ENCODE measurements at regions not wholly inside any gene's neighbourhood (a gene's known extent, or its start where the extent isn't known, plus 50 kb on each side); places are given as distances from the start of the nearest gene placed in this dataset.

DNA sequence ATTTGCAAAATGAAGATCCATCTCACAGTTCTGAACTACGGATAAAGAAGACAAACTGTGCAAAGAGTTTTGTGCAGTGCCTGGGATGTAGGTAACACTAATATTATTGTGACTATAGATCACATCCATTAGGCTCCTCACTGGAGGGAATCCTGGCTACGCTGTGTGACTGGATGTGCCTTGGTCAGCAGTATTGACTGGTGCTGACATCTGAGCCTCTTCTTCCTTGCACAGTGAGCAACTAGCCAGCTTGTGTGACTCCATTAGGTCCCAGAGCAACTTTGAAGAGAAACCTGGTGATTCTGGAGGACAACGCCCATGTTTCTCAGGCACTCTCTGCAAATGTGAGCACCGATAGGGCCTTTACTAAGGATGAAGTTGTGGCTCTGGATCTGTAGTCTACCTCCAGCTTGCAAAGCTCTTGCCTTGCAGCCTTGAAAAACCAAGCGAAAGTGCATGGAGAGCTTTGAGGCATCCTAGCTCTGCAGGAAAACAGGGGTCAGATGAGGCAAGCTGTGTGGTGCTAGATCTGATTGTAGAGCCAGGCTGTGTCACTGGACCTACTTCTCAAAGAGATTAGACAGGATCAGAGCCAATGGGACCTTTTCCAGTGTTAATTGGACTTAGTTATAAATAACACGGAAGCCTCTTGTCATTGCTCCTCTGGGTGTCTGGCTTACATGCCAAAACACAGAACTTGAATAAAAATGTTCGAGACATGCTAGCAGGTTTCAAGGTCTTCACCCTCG, 303.6 kb upstream of the LYZL1 start:
- H4K20me1 ChIP-seq (replicated peaks; ENCODE audit: insufficient read depth) = no peaks in the 10 kb centered on the region
- no peaks in the 10 kb centered on the region for H3K79me2 ChIP-seq (replicated peaks; ENCODE audit: insufficient read depth)
- DNase-seq (ENCODE audit: low spot score) (no peak), ATAC-seq (no peak)
- no peak overlapping the region for H3K4me2 ChIP-seq
- H3K4me1 Mint-ChIP-seq = peaks cover 4% of the 10 kb centered on the region
- no peak overlapping the region for H3K27ac ChIP-seq (ENCODE audit: low read depth)
- H3K4me3 Mint-ChIP-seq = no peak overlapping the region
- H3K9me2 ChIP-seq (ENCODE audit: insufficient read depth) = peaks cover 6% of the 10 kb centered on the region; the same call in 1 of the 2 replicates
- H3K27me3 ChIP-seq (ENCODE audit: insufficient read depth) = no peaks in the 10 kb centered on the region
- H3K27ac Mint-ChIP-seq = no peak overlapping the region
- 0 out of 2 replicates have a peak overlapping the region, but pooled peaks have one; percentile 38 for H2AFZ ChIP-seq
- no peaks in the 10 kb centered on the region for H3K9me3 Mint-ChIP-seq
- no peaks in the 10 kb centered on the region for H3K36me3 ChIP-seq (ENCODE audit: insufficient read depth)
- H3F3A ChIP-seq (replicated peaks; ENCODE audit: low read depth) = no peaks in the 10 kb centered on the region
- no peaks in the 10 kb centered on the region for H3K36me3 Mint-ChIP-seq (ENCODE audit: low read depth)
- no peaks in the 10 kb centered on the region for H3K4me1 ChIP-seq (ENCODE audit: insufficient read depth)
- peaks cover 4% of the 10 kb centered on the region for H3K27me3 Mint-ChIP-seq (ENCODE audit: insufficient read depth, low read depth, poor library complexity)
- no peak overlapping the region for H3K4me3 ChIP-seq
- TF ChIP-seq ZNF331 (CRISPR knock-in tag; IDR thresholded peaks at IDR 0.05; ENCODE audit: low read depth) = no peak
- no peak for TF ChIP-seq EZH2 (IDR thresholded peaks at IDR 0.05; ENCODE audit: low read depth, unreplicated experiment)
- TF ChIP-seq, protein P1, sequence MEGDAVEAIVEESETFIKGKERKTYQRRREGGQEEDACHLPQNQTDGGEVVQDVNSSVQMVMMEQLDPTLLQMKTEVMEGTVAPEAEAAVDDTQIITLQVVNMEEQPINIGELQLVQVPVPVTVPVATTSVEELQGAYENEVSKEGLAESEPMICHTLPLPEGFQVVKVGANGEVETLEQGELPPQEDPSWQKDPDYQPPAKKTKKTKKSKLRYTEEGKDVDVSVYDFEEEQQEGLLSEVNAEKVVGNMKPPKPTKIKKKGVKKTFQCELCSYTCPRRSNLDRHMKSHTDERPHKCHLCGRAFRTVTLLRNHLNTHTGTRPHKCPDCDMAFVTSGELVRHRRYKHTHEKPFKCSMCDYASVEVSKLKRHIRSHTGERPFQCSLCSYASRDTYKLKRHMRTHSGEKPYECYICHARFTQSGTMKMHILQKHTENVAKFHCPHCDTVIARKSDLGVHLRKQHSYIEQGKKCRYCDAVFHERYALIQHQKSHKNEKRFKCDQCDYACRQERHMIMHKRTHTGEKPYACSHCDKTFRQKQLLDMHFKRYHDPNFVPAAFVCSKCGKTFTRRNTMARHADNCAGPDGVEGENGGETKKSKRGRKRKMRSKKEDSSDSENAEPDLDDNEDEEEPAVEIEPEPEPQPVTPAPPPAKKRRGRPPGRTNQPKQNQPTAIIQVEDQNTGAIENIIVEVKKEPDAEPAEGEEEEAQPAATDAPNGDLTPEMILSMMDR (conservative IDR thresholded peaks at IDR 0.05; ENCODE audit: low read depth in 2 of 2) = no peak
- no peak for TF ChIP-seq JUNB (IDR thresholded peaks at IDR 0.05; ENCODE audit: unreplicated experiment)
- no peak for TF ChIP-seq POLR2AphosphoS5 (IDR thresholded peaks at IDR 0.05; ENCODE audit: low read depth)
- no peak for TF ChIP-seq CREB1 (CRISPR knock-in tag; IDR thresholded peaks at IDR 0.05; ENCODE audit: low read depth)
- TF ChIP-seq, protein P2, sequence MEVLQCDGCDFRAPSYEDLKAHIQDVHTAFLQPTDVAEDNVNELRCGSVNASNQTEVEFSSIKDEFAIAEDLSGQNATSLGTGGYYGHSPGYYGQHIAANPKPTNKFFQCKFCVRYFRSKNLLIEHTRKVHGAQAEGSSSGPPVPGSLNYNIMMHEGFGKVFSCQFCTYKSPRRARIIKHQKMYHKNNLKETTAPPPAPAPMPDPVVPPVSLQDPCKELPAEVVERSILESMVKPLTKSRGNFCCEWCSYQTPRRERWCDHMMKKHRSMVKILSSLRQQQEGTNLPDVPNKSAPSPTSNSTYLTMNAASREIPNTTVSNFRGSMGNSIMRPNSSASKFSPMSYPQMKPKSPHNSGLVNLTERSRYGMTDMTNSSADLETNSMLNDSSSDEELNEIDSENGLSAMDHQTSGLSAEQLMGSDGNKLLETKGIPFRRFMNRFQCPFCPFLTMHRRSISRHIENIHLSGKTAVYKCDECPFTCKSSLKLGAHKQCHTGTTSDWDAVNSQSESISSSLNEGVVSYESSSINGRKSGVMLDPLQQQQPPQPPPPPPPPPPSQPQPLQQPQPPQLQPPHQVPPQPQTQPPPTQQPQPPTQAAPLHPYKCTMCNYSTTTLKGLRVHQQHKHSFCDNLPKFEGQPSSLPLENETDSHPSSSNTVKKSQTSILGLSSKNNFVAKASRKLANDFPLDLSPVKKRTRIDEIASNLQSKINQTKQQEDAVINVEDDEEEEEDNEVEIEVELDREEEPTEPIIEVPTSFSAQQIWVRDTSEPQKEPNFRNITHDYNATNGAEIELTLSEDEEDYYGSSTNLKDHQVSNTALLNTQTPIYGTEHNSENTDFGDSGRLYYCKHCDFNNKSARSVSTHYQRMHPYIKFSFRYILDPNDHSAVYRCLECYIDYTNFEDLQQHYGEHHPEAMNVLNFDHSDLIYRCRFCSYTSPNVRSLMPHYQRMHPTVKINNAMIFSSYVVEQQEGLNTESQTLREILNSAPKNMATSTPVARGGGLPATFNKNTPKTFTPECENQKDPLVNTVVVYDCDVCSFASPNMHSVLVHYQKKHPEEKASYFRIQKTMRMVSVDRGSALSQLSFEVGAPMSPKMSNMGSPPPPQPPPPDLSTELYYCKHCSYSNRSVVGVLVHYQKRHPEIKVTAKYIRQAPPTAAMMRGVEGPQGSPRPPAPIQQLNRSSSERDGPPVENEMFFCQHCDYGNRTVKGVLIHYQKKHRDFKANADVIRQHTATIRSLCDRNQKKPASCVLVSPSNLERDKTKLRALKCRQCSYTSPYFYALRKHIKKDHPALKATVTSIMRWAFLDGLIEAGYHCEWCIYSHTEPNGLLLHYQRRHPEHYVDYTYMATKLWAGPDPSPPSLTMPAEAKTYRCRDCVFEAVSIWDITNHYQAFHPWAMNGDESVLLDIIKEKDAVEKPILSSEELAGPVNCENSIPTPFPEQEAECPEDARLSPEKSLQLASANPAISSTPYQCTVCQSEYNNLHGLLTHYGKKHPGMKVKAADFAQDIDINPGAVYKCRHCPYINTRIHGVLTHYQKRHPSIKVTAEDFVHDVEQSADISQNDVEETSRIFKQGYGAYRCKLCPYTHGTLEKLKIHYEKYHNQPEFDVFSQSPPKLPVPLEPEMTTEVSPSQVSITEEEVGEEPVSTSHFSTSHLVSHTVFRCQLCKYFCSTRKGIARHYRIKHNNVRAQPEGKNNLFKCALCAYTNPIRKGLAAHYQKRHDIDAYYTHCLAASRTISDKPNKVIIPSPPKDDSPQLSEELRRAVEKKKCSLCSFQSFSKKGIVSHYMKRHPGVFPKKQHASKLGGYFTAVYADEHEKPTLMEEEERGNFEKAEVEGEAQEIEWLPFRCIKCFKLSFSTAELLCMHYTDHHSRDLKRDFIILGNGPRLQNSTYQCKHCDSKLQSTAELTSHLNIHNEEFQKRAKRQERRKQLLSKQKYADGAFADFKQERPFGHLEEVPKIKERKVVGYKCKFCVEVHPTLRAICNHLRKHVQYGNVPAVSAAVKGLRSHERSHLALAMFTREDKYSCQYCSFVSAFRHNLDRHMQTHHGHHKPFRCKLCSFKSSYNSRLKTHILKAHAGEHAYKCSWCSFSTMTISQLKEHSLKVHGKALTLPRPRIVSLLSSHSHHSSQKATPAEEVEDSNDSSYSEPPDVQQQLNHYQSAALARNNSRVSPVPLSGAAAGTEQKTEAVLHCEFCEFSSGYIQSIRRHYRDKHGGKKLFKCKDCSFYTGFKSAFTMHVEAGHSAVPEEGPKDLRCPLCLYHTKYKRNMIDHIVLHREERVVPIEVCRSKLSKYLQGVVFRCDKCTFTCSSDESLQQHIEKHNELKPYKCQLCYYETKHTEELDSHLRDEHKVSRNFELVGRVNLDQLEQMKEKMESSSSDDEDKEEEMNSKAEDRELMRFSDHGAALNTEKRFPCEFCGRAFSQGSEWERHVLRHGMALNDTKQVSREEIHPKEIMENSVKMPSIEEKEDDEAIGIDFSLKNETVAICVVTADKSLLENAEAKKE (CRISPR knock-in tag; IDR thresholded peaks at IDR 0.05) = no peak

All from GM23338 (cell line).